LoVo (cell line): ENCODE measurements at regions not wholly inside any gene's neighbourhood (a gene's known extent, or its start where the extent isn't known, plus 50 kb on each side); places are given as distances from the start of the nearest gene placed in this dataset.
"Not testable (repeated sequence)": the region's sequence is repeated elsewhere in the genome, so short reads cannot be mapped to it uniquely, and the experiment has no call there.

ENCODE experiments used
- DNase-seq: peaks from one replicate; pipeline ENCODE4 v3.0.0-alpha.2; 2016; ENCODE audit warnings: low spot score

DNA sequence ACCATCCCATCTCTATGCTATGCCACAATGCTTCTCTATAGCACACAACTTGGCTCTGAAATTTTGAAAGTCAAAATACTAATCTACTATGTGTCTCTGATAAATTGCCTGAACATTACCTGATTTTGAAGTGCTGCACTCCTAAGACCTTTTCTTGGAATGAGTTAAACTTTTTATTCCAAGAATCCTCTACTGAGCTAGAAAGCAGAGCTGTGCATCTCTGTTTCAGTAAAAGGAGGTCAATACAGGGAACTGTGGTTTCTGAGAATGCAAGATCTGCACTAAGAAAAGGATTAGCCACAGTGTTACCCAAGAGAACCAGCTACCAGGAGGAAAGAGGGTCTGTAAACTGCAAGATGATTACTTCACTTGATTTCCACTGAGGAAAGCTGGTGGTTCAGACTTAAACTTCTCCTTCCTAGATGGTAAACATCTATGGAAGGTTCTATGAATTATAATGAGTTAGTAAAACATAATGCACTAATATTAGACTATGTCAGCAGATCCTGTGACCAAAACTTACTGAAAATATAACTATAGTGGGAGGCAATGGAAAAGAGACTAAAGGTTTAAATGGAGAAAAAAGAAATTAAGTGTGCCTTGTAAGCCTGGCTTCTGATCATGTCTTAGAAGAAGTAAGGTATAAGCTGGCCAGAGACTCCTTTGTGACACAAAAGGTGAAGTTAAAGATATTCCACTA is 588.0 kb upstream of the DEFB115 start:
- not testable (repeated sequence) for DNase-seq

DNA sequence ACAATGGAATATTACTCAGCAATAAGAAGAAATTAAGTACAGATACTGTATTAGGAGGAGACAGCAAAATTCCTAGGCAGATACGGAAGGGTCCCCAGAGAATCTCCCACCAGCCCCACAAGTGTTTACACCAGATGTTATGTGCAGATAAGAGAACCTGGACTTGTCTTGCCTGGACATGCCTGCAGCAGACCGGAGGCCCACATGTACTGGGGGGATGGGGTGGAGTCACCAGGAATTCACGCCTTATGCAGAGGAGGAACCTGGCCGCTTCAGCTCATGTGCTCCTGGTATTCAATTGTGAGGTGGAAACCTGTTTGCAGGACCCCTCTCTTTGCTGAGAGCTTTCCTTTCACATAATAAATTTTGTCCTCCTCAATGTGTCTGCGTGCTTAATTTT is 586.3 kb upstream of the DEFB115 start:
- DNase-seq, result not testable (repeated sequence)

DNA sequence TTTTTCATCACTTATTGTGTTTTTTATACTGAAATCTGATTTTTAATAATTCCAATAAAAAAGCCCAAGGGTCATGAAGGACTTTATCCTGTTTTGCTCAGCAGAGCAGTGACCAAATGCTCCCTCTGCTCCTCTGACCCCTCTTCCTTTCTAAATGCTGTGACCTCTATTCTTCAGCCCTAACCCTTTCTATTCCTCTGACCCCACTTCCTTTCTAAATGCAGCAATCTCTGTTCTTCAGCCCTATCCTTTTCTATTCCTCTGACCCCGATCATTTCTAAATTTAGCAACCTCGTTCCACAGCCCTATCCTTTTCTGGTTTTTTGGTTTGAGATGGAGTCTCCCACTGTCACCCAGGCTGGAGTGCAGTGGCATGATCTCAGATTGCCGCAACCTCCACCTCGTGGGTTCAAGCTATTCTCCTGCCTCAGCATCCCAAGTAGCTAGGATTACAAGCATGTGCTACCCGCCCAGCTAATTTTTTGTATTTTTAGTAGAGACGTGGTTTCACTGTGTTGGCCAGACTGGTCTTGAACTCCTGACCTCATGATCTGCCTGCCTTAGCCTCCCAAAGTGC is 581.4 kb upstream of the DEFB115 start:
- not testable (repeated sequence) for DNase-seq

DNA sequence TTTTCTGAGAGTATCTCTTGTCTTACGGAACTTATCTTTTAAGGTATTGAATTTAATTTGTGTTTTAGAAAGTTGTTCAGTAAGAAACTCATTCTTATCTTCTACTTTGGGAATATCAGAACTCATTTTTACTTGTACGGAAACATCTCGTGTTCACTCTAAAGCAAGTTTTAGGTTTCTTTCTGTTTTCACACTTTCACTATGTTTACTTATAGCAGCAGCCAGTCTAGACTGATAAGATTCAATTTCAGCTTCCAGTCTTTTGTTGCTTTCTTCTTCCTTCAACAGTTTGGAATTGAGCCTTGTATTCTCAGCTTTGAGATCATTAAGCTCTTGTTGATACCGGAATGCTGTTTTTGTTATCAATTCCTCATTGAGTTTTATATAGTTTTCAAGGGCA is 575.2 kb upstream of the DEFB115 start:
- DNase-seq, result not testable (repeated sequence)

DNA sequence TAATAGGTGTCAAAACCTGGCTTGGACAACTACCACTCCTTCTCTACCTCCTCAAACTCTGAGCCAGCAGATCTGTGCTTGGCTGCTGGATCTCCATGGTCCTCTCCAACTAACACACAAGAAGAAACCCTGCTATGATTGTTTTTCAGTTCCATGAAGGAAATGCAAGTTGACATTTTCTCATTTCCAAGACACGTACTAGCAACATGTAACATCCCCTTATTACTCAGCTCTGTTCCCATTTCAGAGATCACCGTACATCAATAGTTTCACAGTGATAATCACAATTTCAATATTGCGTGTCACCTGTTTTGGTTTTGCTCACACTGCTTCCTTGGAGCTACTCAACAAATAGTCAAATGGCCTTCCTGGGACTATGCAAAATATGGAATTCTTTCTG is 544.6 kb upstream of the DEFB115 start:
- not testable (repeated sequence) for DNase-seq

DNA sequence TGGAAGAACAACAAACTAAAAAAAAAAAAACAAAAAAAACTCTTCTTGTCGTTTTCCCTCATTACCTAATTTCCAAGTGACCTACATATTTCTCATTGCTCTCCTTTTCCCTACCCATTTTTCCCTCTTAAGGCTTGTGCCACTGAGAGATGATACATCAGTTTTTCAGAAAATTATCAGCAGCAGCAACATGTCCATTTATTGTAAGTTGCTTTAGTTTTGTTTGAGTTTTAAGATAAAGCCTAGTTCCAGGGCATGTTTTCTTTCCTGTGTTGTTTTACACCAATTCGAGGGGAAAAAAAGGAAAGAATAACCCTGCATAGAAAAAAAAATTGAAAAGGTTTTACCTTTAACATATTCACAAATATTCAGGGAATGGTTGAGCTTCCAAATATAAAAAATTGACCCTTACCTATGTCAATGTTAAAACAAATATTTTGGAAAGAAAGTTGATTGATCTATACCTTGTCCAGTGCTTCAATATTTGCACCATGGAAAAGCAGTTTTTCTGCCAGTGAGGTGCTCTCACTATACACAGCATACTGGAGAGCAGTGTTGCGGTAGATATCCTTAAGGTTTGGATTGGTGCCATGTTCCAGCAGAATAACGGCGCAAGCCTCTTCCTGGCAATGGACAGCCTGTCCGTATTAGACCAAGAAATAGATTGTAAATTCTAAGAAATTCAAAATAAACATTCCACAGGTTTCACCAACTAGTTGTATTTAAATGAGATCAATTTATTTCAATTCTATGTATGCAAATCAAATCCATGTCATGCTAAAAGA is 537.9 kb upstream of the DEFB115 start:
- DNase-seq, result not testable (repeated sequence)

DNA sequence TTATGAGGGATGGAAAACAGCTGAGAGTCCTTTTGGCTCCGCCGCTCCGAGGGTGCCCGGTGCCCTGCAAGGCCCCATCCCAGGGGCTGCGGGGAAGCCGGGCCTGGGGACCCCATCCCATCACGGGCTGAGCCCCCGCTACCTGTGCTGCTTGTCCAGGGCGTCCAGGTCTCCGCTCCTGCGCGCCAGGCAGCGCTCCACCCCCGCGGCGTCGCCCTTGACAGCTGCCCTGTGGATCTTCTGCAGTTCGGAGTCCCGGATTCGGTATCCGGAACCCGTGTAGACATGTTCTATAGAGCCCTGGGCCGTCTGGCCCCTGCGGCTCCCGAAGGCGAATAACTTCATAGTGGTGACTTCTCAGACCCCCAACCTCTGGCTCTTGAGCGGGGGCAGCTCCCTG is 534.0 kb upstream of the DEFB115 start:
- not testable (repeated sequence) for DNase-seq

DNA sequence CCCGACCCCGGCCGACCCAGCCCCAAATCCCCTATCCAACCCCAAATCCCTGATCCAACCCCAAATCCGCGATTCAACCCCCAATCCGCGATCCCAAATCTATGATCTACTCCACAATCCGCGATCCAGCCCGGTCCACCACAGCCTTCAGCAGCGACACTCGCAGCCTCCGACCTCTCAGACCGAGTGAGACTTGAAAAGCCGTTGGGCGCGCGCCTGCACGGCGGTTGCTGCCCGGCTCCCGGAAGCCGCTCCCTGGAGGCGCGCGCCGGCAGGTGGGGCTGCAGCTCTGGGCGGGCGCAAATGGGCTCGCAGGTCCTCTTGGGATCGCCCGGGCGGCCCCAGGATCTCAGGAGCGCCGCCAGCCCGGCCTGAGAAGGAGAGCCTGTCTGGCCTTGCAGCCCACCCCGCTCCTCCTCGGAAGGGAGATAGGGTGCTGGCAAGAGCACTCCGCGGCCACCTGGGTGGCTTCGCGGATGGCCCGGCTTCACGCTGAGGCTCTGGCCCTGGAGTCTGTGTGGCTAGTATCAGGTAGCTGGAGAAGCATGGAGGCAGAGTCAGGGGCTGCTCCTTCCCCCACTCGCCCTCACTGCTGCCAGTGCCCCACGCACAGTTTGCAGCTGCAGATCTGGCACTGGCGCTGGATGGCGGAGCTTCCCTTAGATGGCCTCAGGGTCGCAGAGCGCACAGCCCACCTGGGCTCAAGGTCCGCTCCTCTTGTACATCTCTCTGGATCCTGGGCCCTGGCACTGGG is 533.4 kb upstream of the DEFB115 start:
- DNase-seq, result not testable (repeated sequence)

DNA sequence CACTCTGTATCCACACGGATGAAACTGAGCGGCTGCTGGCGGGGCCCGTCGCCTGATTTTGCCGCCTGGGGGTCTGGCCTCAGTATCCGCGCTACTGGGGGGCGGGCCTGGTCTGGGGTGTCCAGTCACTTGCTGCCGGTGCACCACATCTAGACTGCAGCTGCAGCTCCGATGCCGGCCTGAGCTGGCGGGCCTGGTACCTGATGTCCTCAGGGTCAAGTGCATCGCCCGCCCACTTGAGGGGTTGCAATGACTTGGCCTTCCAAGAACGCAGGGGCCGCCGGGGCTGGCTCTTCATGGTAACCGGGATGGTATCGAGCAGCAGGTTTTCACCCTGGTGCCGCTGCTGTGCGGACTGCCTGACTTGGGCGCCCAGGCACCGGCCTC is 532.8 kb upstream of the DEFB115 start:
- DNase-seq, result not testable (repeated sequence)

DNA sequence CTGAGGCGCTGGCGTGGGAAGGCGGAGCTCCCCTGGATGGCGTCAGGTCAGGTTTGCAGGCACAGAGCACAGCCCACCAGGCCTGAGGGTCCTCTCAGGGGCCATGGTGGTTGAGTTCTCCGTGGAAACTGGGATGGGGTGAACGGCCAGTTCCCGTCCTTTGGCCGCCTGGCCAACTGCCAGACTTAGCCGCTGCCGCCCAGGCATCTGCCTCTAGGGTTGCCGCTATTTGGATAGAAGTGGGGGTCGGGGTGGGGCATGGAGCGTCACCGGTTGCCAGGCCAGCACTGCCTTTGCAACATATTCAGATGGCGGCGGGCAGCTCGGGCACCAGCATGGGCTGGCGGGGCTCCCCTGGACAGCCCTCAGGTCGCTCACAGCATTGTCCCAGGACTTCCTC is 532.3 kb upstream of the DEFB115 start:
- not testable (repeated sequence) for DNase-seq

DNA sequence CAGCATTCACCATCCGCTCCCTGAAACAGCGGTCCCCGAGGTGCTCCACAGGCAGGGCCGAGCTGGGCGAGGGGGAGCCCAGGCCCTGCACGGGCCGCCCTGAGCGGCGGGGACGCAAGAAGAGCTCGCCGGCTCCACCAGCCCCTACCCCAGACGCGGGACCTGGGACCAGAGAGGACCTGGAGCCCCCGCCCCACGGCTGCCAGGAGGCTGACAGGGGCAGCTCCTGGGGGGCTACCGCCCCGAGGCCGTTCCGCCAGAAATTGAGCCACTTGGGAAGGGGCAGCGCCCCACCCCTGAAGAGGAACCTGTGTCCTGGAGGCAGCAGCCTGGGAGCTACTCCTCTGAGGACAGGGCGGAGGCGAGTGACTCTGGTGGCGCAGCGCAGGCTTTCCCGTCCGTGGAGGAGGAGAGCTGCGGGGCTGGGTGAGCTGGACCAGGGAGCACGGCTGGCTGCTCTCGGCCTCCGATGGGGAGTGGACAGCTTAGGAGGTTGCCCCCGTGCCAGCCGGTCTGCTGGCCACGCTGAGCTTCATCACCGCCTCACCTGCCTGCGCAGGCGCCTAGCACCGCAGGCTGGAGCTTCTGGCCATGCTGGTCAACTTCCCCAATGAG is 529.1 kb upstream of the DEFB115 start:
- not testable (repeated sequence) for DNase-seq
